ENCODE measurements at regions not wholly inside any gene's neighbourhood (a gene's known extent, or its start where the extent isn't known, plus 50 kb on each side); places are given as distances from the start of the nearest gene placed in this dataset.

DNA sequence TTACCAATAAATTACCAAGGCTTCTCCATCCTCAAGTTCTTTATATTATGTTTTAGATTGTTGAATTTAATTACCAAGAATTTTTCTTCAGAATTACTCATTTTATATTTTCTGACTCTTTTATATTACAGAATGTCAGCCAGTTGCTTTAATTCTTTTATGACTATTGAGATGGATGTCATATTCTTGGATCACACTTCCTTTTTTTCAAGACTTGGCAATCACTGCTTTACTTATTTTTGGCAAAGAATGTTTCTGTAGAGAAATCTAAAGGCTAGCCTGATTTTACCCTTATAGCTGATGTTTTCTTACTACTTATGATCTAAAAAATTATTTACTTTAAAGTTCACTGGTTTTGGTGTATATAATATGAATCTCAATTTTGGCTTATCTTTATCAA is 721.1 kb upstream of the TMPRSS15 start:
- intact Hi-C loops (cut with DNase I): no loop called here
- Histone ChIP-seq H3K4me1 (no peaks in the 10 kb centered on the region), H3K36me3 (no peaks in the 10 kb centered on the region), H3K4me3 (no peak overlapping the region), H3K27ac (no peak overlapping the region), H3K27me3 (no peaks in the 10 kb centered on the region), H3K9me3 (no peaks in the 10 kb centered on the region)
- TF ChIP-seq, protein P1, sequence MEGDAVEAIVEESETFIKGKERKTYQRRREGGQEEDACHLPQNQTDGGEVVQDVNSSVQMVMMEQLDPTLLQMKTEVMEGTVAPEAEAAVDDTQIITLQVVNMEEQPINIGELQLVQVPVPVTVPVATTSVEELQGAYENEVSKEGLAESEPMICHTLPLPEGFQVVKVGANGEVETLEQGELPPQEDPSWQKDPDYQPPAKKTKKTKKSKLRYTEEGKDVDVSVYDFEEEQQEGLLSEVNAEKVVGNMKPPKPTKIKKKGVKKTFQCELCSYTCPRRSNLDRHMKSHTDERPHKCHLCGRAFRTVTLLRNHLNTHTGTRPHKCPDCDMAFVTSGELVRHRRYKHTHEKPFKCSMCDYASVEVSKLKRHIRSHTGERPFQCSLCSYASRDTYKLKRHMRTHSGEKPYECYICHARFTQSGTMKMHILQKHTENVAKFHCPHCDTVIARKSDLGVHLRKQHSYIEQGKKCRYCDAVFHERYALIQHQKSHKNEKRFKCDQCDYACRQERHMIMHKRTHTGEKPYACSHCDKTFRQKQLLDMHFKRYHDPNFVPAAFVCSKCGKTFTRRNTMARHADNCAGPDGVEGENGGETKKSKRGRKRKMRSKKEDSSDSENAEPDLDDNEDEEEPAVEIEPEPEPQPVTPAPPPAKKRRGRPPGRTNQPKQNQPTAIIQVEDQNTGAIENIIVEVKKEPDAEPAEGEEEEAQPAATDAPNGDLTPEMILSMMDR (IDR thresholded peaks at IDR 0.05): no peak
- no peak for DNase-seq (ENCODE audit: low spot score in 2 of 2)

DNA sequence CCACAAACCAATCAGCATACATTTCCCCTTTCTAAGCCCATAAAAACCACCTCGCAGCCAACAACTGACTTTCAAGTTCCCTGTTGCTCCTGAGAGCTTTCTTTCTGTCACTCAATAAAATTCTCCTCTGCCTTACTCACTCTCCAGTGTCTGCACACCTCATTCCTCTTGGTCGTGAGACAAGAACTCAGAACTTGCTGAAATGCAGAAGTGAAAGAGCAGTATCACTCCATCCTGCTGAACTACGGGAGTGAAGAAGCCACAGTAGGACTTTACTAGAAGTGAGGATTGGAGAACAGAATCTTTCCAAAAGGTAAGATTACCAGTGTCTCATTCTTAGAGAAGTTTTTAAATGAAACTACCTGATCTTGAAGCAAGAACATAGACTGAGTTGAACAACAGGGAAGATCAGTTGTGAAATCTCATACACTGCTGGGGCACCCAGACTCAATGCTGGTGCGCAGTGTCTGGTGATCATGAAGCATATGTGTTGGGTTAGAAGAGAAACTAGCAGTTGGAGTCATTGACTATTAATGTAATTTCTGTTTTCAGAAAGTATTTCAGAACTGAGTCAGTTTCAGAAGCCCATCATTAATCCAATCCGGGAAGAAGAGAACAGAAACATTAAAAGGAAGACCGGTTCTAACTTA is 726.9 kb upstream of the TMPRSS15 start:
- Histone ChIP-seq H3K27me3 (no peaks in the 10 kb centered on the region), H3K4me1 (no peaks in the 10 kb centered on the region), H3K9me3 (no peaks in the 10 kb centered on the region), H3K4me3 (no peak overlapping the region), H3K27ac (no peak overlapping the region), H3K36me3 (no peaks in the 10 kb centered on the region)
- intact Hi-C loops (cut with DNase I): no loop called here
- DNase-seq (ENCODE audit: low spot score in 2 of 2): no peak
- TF ChIP-seq, protein P1 (IDR thresholded peaks at IDR 0.05): no peak

DNA sequence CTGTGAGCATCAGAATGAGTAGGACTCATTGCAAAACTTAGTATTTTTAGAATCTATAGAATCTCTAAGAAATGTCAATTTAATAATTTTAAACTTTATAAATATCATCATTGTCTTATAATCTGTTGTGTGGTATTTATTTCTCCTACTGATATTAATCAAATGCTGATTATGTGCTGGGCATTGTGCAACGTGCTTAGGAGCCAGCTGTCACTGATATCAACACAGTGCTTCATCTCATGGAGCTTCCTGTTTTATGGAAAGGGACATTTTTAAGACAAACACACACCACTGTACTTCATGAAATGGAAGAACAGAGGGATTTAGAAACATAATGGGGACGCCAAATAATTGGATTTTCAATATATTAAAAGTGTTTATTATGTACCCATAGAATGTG is 737.9 kb upstream of the TMPRSS15 start:
- Histone ChIP-seq H3K4me3 (no peak overlapping the region), H3K27ac (no peak overlapping the region), H3K27me3 (no peaks in the 10 kb centered on the region), H3K9me3 (no peaks in the 10 kb centered on the region), H3K4me1 (no peaks in the 10 kb centered on the region), H3K36me3 (no peaks in the 10 kb centered on the region)
- intact Hi-C loops (cut with DNase I): no loop called here
- no peak for DNase-seq (ENCODE audit: low spot score in 2 of 2)
- TF ChIP-seq, protein P1 (IDR thresholded peaks at IDR 0.05): no peak

DNA sequence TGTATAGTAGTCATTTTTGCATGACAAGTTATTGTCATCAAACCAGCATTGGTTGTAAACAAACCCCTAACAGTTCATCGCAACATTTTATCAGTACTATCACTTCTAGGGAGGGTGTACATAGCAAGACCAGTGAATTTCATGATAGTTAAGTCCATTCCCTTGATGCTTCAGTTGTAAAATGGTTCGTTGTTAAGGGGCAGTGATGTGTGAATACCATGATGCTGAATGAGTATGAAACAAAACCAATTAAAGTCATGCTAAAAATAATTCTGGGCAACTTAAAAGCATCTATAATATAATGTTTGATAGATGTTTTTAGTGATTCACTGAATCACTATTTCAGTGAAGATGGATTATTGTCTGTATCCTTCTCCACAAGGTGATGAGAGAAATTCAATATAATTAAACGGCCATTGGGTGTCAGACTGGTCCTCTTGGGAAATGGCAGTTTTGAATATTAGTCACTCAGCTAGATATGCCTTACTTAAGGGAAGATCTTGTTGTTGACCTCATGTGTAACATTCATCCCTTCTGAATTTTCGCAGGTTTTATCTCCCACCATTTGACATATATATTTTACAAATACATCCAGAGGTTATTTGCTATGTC is 742.2 kb upstream of the TMPRSS15 start:
- no peak for DNase-seq (ENCODE audit: low spot score in 2 of 2)
- intact Hi-C loops (cut with DNase I): no loop called here
- H3K27me3 ChIP-seq: no peaks in the 10 kb centered on the region
- no peak overlapping the region for H3K4me3 ChIP-seq
- no peaks in the 10 kb centered on the region for H3K4me1 ChIP-seq
- TF ChIP-seq, protein P1 (IDR thresholded peaks at IDR 0.05): no peak
- no peaks in the 10 kb centered on the region for H3K36me3 ChIP-seq
- H3K9me3 ChIP-seq: no peaks in the 10 kb centered on the region
- H3K27ac ChIP-seq: no peak overlapping the region

DNA sequence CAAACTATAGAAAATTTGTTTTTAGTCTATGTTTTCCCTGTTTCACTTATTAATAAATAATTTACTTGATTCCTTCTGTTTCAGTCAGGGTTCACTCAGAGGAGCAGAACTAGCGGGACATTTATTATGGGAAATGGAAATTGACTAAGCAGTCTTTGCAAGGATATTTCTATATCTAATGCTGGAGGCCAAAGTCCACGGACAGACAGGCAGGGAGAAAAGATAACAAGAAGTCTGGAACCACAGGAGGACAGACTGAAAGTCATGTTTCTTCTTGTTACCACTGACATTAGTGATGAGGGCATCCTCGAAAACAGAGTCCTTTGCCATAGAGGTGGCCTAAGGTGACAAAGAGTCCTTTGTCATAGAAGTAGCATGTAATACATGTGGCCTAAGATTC is 744.5 kb upstream of the TMPRSS15 start:
- intact Hi-C loops (cut with DNase I): no loop called here

More for the DNA sequence above, 744.5 kb upstream of the TMPRSS15 start:
- H3K4me1 ChIP-seq: no peaks in the 10 kb centered on the region
- no peaks in the 10 kb centered on the region for H3K36me3 ChIP-seq
- no peak overlapping the region for H3K27ac ChIP-seq
- no peak overlapping the region for H3K4me3 ChIP-seq
- DNase-seq (ENCODE audit: low spot score in 2 of 2): no peak
- no peaks in the 10 kb centered on the region for H3K27me3 ChIP-seq
- H3K9me3 ChIP-seq: no peaks in the 10 kb centered on the region
- TF ChIP-seq, protein P1 (IDR thresholded peaks at IDR 0.05): no peak
